Activated T-cell treated with anti-CD3 and anti-CD28 coated beads, Interleukin-2, amount 50 U/mL, for 4 hours (primary cell): ENCODE measurements at regions not wholly inside any gene's neighbourhood (a gene's known extent, or its start where the extent isn't known, plus 50 kb on each side); places are given as distances from the start of the nearest gene placed in this dataset.
"Not testable (repeated sequence)": the region's sequence is repeated elsewhere in the genome, so short reads cannot be mapped to it uniquely, and the experiment has no call there.

ENCODE experiments used
- ATAC-seq, 2 donors: fragments of 200-7000 bp; cut with Tn5 transposase; one replicate each; pipeline ENCODE4 v1.10.0; 2021
- DNase-seq: peaks from one replicate; pipeline ENCODE4 v3.0.0-alpha.2; 2020
- H3K27me3 Mint-ChIP-seq: one replicate; pipeline ENCODE4 v1.8.0; 2021; ENCODE audit warnings: low read depth, mixed read lengths
- H3K36me3 Mint-ChIP-seq: one replicate; pipeline ENCODE4 v1.8.0; 2022; ENCODE audit warnings: mixed read lengths; ENCODE audit not compliant: insufficient read depth
- H3K4me1 Mint-ChIP-seq: one replicate; pipeline ENCODE4 v1.8.0; 2021; ENCODE audit warnings: low read depth, mixed read lengths
- H3K4me3 Mint-ChIP-seq: one replicate; pipeline ENCODE4 v1.8.0; 2021; ENCODE audit warnings: mild to moderate bottlenecking, moderate library complexity, mixed read lengths
- H3K9me3 Mint-ChIP-seq: one replicate; pipeline ENCODE4 v1.8.0; 2021; ENCODE audit warnings: mixed read lengths

DNA sequence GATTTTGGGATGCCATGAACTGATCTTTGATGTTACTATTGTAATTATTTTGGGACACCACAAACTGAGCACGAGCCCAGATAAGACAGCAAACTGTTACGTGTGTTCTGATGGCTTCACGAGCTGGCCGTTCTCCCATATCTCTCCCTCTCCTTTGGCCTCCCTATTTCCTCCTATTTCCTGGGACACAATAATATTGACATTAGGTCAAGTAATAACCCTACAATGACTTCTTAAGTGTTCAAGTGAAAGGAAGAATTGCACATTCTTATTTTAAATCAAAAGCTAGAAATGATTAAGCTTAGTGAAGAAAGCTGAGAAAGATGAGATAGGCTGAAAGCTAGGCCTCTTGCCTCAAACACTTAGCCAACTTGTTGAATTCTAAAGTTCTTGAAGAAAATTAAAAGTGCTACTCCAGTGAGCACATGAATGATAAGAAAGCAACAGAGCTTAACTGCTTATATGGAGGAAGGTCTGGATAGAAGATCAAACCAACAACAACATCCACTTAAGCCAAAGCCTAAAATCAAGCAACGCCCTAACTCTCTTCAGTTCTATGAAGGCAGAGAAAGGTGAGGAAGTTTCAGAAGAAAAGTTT, 247.1 kb downstream of the LRRC70 start:
- H3K4me3 Mint-ChIP-seq: no peak overlapping the region
- H3K27me3 Mint-ChIP-seq: no peaks in the 10 kb centered on the region
- DNase-seq: no peak
- H3K9me3 Mint-ChIP-seq: no peaks in the 10 kb centered on the region
- no peaks in the 10 kb centered on the region for H3K4me1 Mint-ChIP-seq
- no peak for ATAC-seq
- no peaks in the 10 kb centered on the region for H3K36me3 Mint-ChIP-seq

DNA sequence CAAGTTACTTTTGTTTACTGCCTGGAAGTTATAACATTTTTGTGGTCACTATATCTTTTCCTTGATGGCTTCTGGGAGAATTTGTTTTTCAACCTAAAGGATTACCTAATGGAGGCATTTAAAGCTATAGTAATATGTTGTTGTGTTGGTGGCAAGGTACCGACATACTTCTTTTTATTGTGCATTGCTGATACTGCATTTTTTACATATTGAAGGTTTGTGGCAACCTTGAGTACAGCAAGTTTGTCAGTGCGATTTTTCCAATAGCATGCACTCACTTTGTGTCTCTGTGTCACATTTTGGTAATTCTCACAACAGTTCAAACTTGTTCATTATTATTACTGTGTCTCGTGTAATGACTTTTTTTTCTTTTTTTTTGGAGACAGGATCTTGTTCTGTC, 246.3 kb downstream of the LRRC70 start:
- H3K27me3 Mint-ChIP-seq: no peaks in the 10 kb centered on the region
- no peak for ATAC-seq
- H3K9me3 Mint-ChIP-seq: no peaks in the 10 kb centered on the region
- H3K4me3 Mint-ChIP-seq: no peak overlapping the region
- no peaks in the 10 kb centered on the region for H3K36me3 Mint-ChIP-seq
- no peak for DNase-seq
- no peaks in the 10 kb centered on the region for H3K4me1 Mint-ChIP-seq

DNA sequence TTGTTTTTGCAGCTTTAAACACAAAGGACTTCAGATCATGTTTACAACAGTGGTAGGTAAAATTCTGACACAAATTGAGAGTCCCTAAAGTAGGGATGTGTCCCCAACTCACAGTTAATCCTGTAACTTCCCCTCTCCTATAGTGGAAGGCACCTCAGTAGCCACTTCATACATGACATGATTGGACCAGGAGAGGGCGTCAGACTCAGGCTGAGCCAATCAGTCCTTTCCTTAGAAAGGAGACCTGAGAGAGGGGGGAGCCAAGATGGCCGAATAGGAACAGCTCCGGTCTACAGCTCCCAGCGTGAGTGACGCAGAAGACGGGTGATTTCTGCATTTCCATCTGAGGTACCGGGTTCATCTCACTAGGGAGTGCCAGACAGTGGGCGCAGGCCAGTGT, 238.4 kb downstream of the LRRC70 start:
- not testable (repeated sequence) for H3K36me3 Mint-ChIP-seq, ATAC-seq, H3K4me1 Mint-ChIP-seq, H3K9me3 Mint-ChIP-seq, H3K4me3 Mint-ChIP-seq, H3K27me3 Mint-ChIP-seq, DNase-seq

DNA sequence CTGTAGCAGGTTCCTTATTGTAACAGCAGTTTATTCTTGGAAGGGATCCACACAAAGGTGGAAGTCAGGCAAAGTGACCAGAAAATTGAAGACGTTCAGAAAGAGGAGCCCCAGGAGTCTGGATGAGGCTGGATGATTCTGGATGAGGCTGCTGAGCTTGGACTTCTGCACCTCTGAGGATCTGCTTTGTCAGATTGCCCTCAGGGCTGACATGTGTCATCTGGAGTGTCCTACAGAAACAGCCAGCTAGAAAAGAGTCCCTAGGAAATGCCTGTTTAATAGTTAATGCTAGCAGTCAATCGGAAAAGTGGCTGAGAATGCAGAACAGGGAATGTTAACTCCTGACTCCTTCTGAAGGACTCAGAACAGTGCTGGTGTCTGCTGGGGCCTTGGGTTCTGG, 236.4 kb downstream of the LRRC70 start:
- H3K27me3 Mint-ChIP-seq: peaks cover 3% of the 10 kb centered on the region
- no peaks in the 10 kb centered on the region for H3K36me3 Mint-ChIP-seq
- ATAC-seq (no peak), DNase-seq (no peak)
- H3K4me3 Mint-ChIP-seq: no peak overlapping the region
- H3K9me3 Mint-ChIP-seq: no peaks in the 10 kb centered on the region
- H3K4me1 Mint-ChIP-seq: no peaks in the 10 kb centered on the region

DNA sequence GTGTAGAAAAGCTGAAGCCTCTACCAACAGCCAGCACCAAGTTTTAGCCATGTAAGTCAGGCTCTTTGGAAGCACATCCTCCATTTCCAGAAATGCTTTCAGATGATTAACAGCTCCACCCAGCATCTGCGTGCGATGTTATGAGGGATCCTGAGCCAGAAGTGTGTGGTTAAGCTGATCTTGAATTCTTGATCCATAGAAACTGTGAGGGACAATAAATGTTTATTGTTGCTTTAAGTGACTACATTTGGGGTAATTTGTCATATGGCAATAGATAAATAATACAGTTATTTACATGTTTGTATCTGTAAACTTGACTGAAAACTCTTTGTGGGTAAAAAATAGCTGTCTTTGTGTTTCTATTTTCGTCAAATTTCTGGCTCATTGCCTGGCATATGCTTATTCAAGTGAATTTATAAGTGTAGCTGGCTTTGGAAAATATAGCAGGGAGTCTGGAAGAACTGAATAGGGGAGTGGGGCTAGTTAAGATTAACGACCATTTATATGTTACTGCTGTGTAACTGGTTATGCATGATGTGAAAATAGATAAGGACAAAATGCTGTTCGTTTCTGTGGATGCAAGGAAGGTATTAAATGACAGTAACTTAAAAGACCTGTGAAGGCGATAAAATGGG, 234.1 kb downstream of the LRRC70 start:
- no peak for DNase-seq
- peaks cover 4% of the 10 kb centered on the region for H3K27me3 Mint-ChIP-seq
- ATAC-seq: no peak
- H3K9me3 Mint-ChIP-seq: no peaks in the 10 kb centered on the region
- no peak overlapping the region for H3K4me3 Mint-ChIP-seq
- no peaks in the 10 kb centered on the region for H3K36me3 Mint-ChIP-seq
- no peaks in the 10 kb centered on the region for H3K4me1 Mint-ChIP-seq

DNA sequence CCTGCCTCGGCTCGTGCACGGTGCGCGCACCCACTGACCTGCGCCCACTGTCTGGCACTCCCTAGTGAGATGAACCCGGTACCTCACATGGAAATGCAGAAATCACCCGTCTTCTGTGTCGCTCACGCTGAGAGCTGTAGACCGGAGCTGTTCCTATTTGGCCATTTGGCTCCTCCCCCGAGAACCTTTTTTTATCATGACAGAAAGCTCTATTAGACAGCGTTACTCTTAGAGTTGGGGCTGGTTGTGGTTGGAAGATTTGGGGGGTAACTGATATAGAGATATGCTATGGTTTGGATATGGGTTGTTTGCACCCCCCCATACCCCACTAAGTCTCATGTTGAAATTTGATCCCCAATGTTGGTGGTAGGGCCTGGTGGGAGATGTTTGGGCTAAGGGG, 226.2 kb downstream of the LRRC70 start:
- H3K9me3 Mint-ChIP-seq, ATAC-seq, DNase-seq, H3K27me3 Mint-ChIP-seq, H3K4me3 Mint-ChIP-seq, H3K36me3 Mint-ChIP-seq, H3K4me1 Mint-ChIP-seq: not testable (repeated sequence)

DNA sequence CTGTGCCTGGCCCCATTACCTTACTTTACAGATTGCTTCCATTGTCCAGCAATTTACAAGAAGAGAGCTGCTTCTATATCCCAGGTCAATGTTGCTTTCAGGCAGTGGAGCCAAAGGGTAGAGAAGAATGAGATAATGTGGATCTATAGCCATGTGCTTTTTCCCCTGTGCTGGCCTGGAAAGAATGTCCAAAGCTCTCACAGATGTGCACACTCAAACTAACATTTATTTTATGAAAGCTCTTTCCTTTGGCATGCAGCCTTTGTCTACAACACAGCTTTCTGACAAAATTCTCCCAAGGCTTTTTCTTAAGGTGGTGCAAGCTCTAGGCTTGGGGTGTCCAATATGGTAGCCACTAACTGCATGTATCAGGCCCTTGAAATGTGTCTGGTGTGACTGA, 217.3 kb downstream of the LRRC70 start:
- peaks cover 1% of the 10 kb centered on the region for H3K27me3 Mint-ChIP-seq
- ATAC-seq: no peak
- no peaks in the 10 kb centered on the region for H3K36me3 Mint-ChIP-seq
- peaks cover 15% of the 10 kb centered on the region for H3K9me3 Mint-ChIP-seq
- no peaks in the 10 kb centered on the region for H3K4me1 Mint-ChIP-seq
- H3K4me3 Mint-ChIP-seq: no peak overlapping the region
- no peak for DNase-seq

DNA sequence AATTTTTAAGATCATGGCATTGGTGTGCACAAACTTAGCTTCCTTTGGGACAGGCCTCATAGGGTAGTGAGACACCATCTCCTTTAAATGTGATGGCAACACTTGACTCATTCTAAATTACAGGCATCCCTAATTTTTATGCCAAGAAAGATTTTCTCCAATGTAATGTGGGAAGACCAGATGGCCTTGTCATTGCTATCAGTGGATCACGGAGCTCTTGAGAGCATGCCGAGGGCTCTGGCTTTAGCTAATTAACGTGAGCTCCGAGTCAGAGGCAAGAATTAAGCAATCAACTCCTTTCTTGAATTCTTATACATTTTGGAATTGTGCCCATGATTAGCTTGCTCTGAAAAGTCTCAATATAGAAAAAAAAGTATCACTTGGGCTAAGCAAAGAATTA, 215.8 kb downstream of the LRRC70 start:
- Mint-ChIP-seq H3K36me3 (no peaks in the 10 kb centered on the region), H3K9me3 (peaks cover 15% of the 10 kb centered on the region), H3K4me3 (no peak overlapping the region), H3K4me1 (no peaks in the 10 kb centered on the region), H3K27me3 (peaks cover 5% of the 10 kb centered on the region)
- no peak for DNase-seq
- ATAC-seq: no peak

DNA sequence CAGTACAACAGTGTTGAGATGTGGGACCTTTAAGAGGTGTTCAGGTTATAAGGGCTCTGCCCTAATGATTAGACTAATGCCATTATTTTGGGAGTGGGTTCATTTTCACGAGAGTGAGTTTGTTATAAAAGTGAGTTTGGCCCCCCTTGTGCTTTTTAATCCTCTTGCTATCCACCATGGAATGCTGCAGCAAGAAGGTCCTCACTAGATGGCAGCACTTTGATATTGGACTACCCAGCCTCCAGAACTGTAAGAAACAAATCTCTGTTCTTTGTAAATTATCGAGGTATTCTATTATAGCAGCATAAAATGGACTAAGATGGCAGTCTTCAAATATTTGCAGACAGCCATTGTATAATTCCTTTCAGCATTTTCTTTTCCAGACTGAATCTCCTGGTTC, 212.4 kb downstream of the LRRC70 start:
- Mint-ChIP-seq H3K36me3 (no peaks in the 10 kb centered on the region), H3K4me3 (no peak overlapping the region), H3K4me1 (no peaks in the 10 kb centered on the region), H3K9me3 (no peaks in the 10 kb centered on the region), H3K27me3 (peaks cover 5% of the 10 kb centered on the region)
- DNase-seq: no peak
- ATAC-seq: no peak

DNA sequence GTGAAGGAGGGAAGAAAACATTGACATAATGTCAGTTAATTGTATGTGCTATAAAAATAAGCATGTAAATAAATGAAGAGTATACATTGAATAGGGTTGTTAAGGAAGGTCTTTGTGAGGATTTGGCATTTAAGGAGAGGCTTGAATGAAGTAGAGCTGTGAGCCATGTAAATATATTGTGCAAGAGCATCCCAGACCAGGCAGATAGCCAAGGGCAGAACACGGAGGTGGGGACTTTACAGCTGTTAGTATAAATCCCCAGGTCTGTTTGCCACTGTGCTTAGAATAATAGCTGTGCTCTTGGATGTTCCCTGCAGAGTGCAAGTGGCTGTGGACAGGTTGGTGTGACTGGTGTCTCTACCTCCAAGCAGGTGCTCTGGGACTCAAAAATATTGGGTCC, 211.7 kb downstream of the LRRC70 start:
- H3K4me1 Mint-ChIP-seq: no peaks in the 10 kb centered on the region
- ATAC-seq (no peak), DNase-seq (no peak)
- H3K4me3 Mint-ChIP-seq: no peak overlapping the region
- peaks cover 5% of the 10 kb centered on the region for H3K27me3 Mint-ChIP-seq
- H3K36me3 Mint-ChIP-seq: no peaks in the 10 kb centered on the region
- H3K9me3 Mint-ChIP-seq: no peaks in the 10 kb centered on the region

DNA sequence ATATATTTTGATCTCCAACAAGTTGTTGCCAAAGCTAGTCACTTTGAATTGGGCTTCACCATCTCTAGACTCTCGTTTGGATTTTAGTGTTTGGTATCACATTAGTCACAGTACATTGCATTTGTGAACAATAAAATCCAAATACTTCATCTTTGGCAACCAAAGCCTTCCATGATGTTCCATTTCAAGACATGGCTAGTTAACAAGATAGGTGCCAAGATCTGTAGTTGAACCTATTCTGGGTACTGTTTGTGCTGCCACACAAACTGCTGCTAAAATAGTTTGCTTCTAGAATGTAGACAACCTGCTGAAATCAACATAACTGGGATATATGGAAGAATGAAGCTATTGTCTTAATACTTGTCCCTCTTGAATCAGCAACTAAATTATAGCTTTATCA, 207.5 kb downstream of the LRRC70 start:
- H3K9me3 Mint-ChIP-seq: no peaks in the 10 kb centered on the region

DNA sequence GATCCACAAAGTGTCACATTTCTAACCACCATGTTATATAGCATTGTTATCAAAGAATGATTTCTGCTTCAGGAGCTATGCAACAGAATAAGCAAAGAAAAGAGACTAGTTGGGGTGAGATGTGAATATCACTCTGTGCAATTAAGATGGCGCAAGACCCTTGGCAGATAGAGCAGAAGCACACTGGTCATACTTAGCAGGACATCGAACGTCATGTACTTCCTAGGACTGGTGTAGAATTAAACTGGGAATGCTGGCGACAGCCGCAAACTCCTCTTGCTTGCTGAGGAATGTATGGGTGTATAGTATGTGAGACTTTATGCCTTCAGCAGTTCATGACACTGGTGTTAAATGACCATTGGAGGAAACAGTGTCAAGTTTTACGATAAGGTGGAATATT, 207.0 kb downstream of the LRRC70 start:
- Mint-ChIP-seq H3K27me3 (peaks cover 5% of the 10 kb centered on the region), H3K9me3 (no peaks in the 10 kb centered on the region), H3K36me3 (no peaks in the 10 kb centered on the region), H3K4me3 (no peak overlapping the region), H3K4me1 (no peaks in the 10 kb centered on the region)
- ATAC-seq (no peak), DNase-seq (no peak)

More for the DNA sequence above, 207.5 kb downstream of the LRRC70 start:
- ATAC-seq (no peak), DNase-seq (no peak)
- Mint-ChIP-seq H3K36me3 (no peaks in the 10 kb centered on the region), H3K4me1 (no peaks in the 10 kb centered on the region), H3K27me3 (peaks cover 4% of the 10 kb centered on the region), H3K4me3 (no peak overlapping the region)

DNA sequence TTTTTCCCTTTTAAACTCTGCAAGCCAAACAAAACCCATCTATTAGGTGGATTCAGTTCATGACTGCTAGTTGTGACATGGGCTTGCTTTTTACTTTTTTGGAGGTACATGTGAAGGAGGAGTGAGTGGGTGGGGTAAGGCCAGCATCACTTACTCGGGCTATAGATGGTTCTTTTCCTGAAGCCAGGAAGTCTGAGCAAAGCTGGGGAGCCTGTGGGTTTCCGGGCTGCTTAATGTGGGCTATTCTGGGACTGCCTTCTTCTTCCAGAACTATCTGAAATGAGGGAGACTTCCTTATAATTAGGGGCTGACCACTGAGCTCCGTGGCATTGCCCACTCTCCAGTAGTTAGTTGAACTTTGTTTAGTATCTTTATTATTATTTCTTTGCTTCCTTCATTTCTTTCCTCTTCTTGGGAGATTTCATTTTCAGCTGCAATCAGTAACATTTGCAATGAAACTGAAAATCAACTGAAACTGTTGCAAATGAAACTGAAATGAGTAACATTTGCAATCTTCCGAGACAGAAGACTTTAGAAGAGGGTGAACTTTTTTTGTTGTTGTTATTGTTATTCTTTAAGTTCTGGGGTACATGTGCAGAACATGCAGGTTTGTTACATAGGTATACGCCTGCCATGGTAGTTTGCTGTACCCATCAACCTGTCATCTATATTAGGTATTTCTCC, 204.9 kb downstream of the LRRC70 start:
- ATAC-seq: no peak
- H3K27me3 Mint-ChIP-seq: peaks cover 2% of the 10 kb centered on the region
- no peaks in the 10 kb centered on the region for H3K36me3 Mint-ChIP-seq
- H3K9me3 Mint-ChIP-seq: no peaks in the 10 kb centered on the region
- no peak for DNase-seq
- H3K4me3 Mint-ChIP-seq: no peak overlapping the region
- H3K4me1 Mint-ChIP-seq: no peaks in the 10 kb centered on the region

DNA sequence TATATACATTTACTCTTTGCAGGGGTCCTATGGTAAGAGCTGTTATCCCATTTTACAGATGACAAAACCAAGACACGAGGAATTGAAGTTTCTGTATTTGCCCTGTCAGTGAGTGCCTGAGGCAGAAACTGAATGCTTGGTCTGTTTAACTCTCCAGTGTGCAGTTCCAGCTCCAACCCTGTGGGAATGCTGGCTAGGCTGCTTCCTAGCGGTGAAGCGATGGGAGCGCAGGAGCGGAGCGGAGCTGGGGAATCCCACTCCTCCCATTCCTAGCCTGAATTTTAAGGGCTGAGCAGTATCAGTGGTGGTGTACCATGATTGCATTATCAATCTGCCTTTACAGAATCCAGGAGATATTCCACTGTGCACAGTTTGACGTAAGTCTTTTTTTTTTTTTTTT, 202.3 kb downstream of the LRRC70 start:
- Mint-ChIP-seq H3K4me3 (no peak overlapping the region), H3K4me1 (no peaks in the 10 kb centered on the region), H3K27me3 (peaks cover 2% of the 10 kb centered on the region), H3K9me3 (no peaks in the 10 kb centered on the region), H3K36me3 (no peaks in the 10 kb centered on the region)
- DNase-seq (no peak), ATAC-seq (no peak)

DNA sequence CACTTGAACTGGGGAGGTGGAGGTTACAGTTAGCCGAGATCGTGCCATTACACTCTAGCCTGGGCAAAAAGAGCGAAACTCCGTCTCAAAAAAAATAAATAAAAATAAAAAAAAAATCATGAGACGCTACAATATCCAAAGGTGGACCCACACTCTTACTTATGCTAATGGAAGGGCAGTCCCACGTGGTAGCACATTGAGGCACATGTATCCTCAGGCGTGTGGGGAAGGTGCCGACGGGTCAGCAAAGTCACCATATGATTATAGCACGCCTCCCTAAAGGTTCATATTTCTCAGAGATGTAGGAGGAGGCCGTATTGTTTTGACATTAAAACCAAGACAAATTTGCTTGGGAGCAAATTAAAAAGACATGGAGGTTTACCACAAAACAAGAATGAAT, 201.6 kb downstream of the LRRC70 start:
- ATAC-seq (no peak), DNase-seq (no peak)
- Mint-ChIP-seq H3K9me3 (no peaks in the 10 kb centered on the region), H3K36me3 (no peaks in the 10 kb centered on the region), H3K27me3 (peaks cover 2% of the 10 kb centered on the region), H3K4me3 (no peak overlapping the region), H3K4me1 (no peaks in the 10 kb centered on the region)
